ENCODE measurements at regions not wholly inside any gene's neighbourhood (a gene's known extent, or its start where the extent isn't known, plus 50 kb on each side); places are given as distances from the start of the nearest gene placed in this dataset.

- no peak for TF ChIP-seq EZH2 (IDR thresholded peaks at IDR 0.05; ENCODE audit: low read depth)
- TF ChIP-seq CTCF (conservative IDR thresholded peaks at IDR 0.05), result no peak
- H3K4me2 ChIP-seq, result no peak overlapping the region
- no peaks in the 10 kb centered on the region for H3K4me1 ChIP-seq (replicated peaks; ENCODE audit: insufficient read depth)
- no peak overlapping the region for H3K4me3 ChIP-seq
- H3F3A ChIP-seq (ENCODE audit: insufficient read depth, low read depth), result no peaks in the 10 kb centered on the region
- ChIA-PET CTCF (no interaction called here), POLR2A (ENCODE audit: unreplicated experiment) (no interaction called here)
- intact Hi-C loops (cut with micrococcal nuclease; ENCODE audit: unreplicated experiment), result no loop called here
- no peaks in the 10 kb centered on the region for H3K9me3 ChIP-seq (ENCODE audit: insufficient read depth, low read depth)
- H3K9me2 ChIP-seq (ENCODE audit: insufficient read depth), result no peaks in the 10 kb centered on the region; the same call in 1 of the 2 replicates
- H2AFZ ChIP-seq, result no peak overlapping the region
- H3K79me2 ChIP-seq (ENCODE audit: low read depth), result no peaks in the 10 kb centered on the region
- H3K27me3 ChIP-seq (ENCODE audit: insufficient read depth, low read depth), result no peaks in the 10 kb centered on the region
- no peaks in the 10 kb centered on the region for H4K20me1 ChIP-seq (ENCODE audit: insufficient read depth)
- no peak overlapping the region for H3K27ac ChIP-seq
- no peaks in the 10 kb centered on the region for H3K36me3 ChIP-seq (ENCODE audit: low read depth)
- no peak for DNase-seq
- BruUV-seq (replicated peaks), result no TSS peak
Measured at GRCh38 chr5:23389291-23390101, 117.9 kb upstream of the PRDM9 start.

- H2AFZ ChIP-seq, result no peak overlapping the region
- no peaks in the 10 kb centered on the region; the same call in 1 of the 2 replicates for H3K9me2 ChIP-seq (ENCODE audit: insufficient read depth)
- BruUV-seq (replicated peaks), result no TSS peak
- no peaks in the 10 kb centered on the region for H3K4me1 ChIP-seq (replicated peaks; ENCODE audit: insufficient read depth)
- H3K36me3 ChIP-seq (ENCODE audit: low read depth), result no peaks in the 10 kb centered on the region
- TF ChIP-seq EZH2 (IDR thresholded peaks at IDR 0.05; ENCODE audit: low read depth) (no peak), CTCF (conservative IDR thresholded peaks at IDR 0.05) (no peak)
- H3K9me3 ChIP-seq (ENCODE audit: insufficient read depth, low read depth), result no peaks in the 10 kb centered on the region
- no peaks in the 10 kb centered on the region for H3K27me3 ChIP-seq (ENCODE audit: insufficient read depth, low read depth)
- CTCF ChIA-PET, result no interaction called here
- intact Hi-C loops (cut with micrococcal nuclease; ENCODE audit: unreplicated experiment), result no loop called here
- no peaks in the 10 kb centered on the region for H3F3A ChIP-seq (ENCODE audit: insufficient read depth, low read depth)
- no peaks in the 10 kb centered on the region for H3K79me2 ChIP-seq (ENCODE audit: low read depth)
- no peaks in the 10 kb centered on the region for H4K20me1 ChIP-seq (ENCODE audit: insufficient read depth)
- POLR2A ChIA-PET (ENCODE audit: unreplicated experiment), result no interaction called here
- H3K27ac ChIP-seq, result no peak overlapping the region
- DNase-seq, result no peak
- no peak overlapping the region for H3K4me3 ChIP-seq
- H3K4me2 ChIP-seq, result no peak overlapping the region
Measured at GRCh38 chr5:23385036-23385435, 122.4 kb upstream of the PRDM9 start.

- Histone ChIP-seq H4K20me1 (ENCODE audit: insufficient read depth) (no peaks in the 10 kb centered on the region), H3K4me1 (replicated peaks; ENCODE audit: insufficient read depth) (no peaks in the 10 kb centered on the region), H3K27me3 (ENCODE audit: insufficient read depth, low read depth) (no peaks in the 10 kb centered on the region), H3K9me3 (ENCODE audit: insufficient read depth, low read depth) (no peaks in the 10 kb centered on the region), H3K4me2 (no peak overlapping the region), H3K79me2 (ENCODE audit: low read depth) (no peaks in the 10 kb centered on the region), H3K9me2 (ENCODE audit: insufficient read depth) (no peaks in the 10 kb centered on the region), H3K27ac (no peak overlapping the region), H3K4me3 (no peak overlapping the region), H3F3A (ENCODE audit: insufficient read depth, low read depth) (no peaks in the 10 kb centered on the region), H3K36me3 (ENCODE audit: low read depth) (no peaks in the 10 kb centered on the region), H2AFZ (no peak overlapping the region)
- DNase-seq, result no peak
- POLR2A ChIA-PET (ENCODE audit: unreplicated experiment), result no interaction called here
- no TSS peak for BruUV-seq (replicated peaks)
- TF ChIP-seq EZH2 (IDR thresholded peaks at IDR 0.05; ENCODE audit: low read depth) (no peak), CTCF (conservative IDR thresholded peaks at IDR 0.05) (no peak)
- intact Hi-C loops (cut with micrococcal nuclease; ENCODE audit: unreplicated experiment), result no loop called here
- CTCF ChIA-PET, result interaction anchor here (0.6 kb wide), 1 partner anchor 1047 kb away, joined by 3 read pairs; no protein-coding TSS in a partner anchor
Measured at GRCh38 chr5:23372177-23372576, 135.2 kb upstream of the PRDM9 start.

Data from PC-9 (cell line).